ENCODE measurements at regions not wholly inside any gene's neighbourhood (a gene's known extent, or its start where the extent isn't known, plus 50 kb on each side); places are given as distances from the start of the nearest gene placed in this dataset.

- Histone ChIP-seq H3K27ac (ENCODE audit: insufficient read depth, low read depth, low read length) (no peak overlapping the region), H3K9ac (replicated peaks; ENCODE audit: extremely low read depth, insufficient read depth, low read length) (no peak overlapping the region), H3K79me2 (ENCODE audit: control insufficient read depth, insufficient read depth, low read length) (no peaks in the 10 kb centered on the region), H3K9me3 (replicated peaks; ENCODE audit: control insufficient read depth, insufficient read depth, low read length) (no peaks in the 10 kb centered on the region), H3K4me1 (ENCODE audit: control insufficient read depth, extremely low read depth, insufficient read depth, low read length) (no peaks in the 10 kb centered on the region), H3K36me3 (ENCODE audit: control insufficient read depth in 2 of 2, extremely low read depth in 1 of 2, insufficient read depth in 2 of 2, low read length in 2 of 2) (no peaks in the 10 kb centered on the region), H4K20me1 (replicated peaks; ENCODE audit: control insufficient read depth, extremely low read depth, insufficient read depth, low read length) (no peaks in the 10 kb centered on the region), H3K4me2 (ENCODE audit: insufficient read depth, low read length) (no peak overlapping the region), H3K9me1 (replicated peaks; ENCODE audit: control insufficient read depth, extremely low read depth, insufficient read depth, low read length) (no peaks in the 10 kb centered on the region), H2AFZ (ENCODE audit: low read depth, low read length) (no peak overlapping the region), H3K4me3 (replicated peaks in 1 of 3; ENCODE audit: insufficient read depth in 1 of 3, low read depth in 1 of 3, low read length in 3 of 3) (no peak overlapping the region), H3K27me3 (ENCODE audit: control insufficient read depth in 2 of 2, insufficient read depth in 2 of 2, low read length in 2 of 2) (peaks cover 0 to 3% of the 10 kb centered on the region in 2 experiments)
- intact Hi-C loops (cut with micrococcal nuclease) = no loop called here
- dilution Hi-C loops (cut with MboI; ENCODE audit: extremely low pct_ligation_motif_present, low sequenced_read_pairs) = no loop called here
- no peak for DNase-seq (ENCODE audit: low read depth, low spot score)
- no peak for FAIRE-seq
- POLR2A ChIA-PET = no interaction called here
- no TSS peak for BruUV-seq (replicated peaks)
- CTCF ChIA-PET = no interaction called here
- TF ChIP-seq EZH2 (IDR thresholded peaks at IDR 0.05; ENCODE audit: borderline replicate concordance, low read depth, low read length, severe bottlenecking) (no peak), FOS (IDR thresholded peaks at IDR 0.05; ENCODE audit: borderline replicate concordance, insufficient read depth, low read length) (no peak), GATA2 (IDR thresholded peaks at IDR 0.05; ENCODE audit: insufficient read depth, insufficient read length, low read depth, low read length) (no peak), POLR2A (IDR thresholded peaks at IDR 0.05; ENCODE audit: low read depth, low read length) (no peak), MAX (IDR thresholded peaks at IDR 0.05; ENCODE audit: insufficient read depth, insufficient read length) (no peak)
Measured at GRCh38 chr12:46100551-46101484, 110.4 kb upstream of the SCAF11 start.

DNA sequence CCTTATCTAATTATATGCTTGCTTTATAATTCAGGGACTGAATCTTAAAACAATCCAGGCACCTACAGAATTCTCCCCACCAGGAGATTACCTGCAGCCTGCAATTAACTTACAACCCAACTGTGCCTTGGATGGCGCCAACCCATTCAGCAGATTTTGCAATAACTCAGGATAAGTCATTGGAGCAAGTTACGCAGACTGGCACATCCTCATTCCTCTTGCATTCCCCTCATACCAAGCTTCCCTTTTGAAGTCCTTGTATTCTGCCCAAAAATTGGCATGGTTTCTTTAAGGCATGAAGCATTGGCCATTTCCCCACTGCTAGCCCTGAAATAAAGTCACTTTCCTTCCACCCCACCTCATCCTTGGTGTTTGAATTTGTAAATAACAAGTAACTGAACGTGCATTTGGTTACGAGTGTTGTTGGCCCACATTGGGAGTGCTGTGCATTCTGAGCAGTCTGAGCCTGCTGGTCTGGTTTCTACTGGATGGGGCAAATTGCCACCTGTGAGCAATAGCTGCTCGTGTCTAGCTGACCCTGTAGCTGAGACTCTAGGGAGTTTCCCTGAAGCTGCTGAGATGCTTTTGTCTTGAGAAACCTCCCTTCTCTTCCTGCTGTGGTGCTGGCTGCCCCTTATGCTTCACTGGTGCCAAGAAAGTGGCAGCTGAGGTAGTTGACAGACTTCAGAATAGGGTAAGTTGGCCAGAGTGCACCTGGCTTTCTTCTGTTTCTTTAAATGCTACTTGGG, 99.2 kb upstream of the SCAF11 start:
- no peaks in the 10 kb centered on the region for H3K9me1 ChIP-seq (replicated peaks; ENCODE audit: control insufficient read depth, extremely low read depth, insufficient read depth, low read length)
- BruUV-seq (replicated peaks) = no TSS peak
- no peak overlapping the region for H3K4me3 ChIP-seq (replicated peaks in 1 of 3; ENCODE audit: insufficient read depth in 1 of 3, low read depth in 1 of 3, low read length in 3 of 3)
- no peaks in the 10 kb centered on the region for H4K20me1 ChIP-seq (replicated peaks; ENCODE audit: control insufficient read depth, extremely low read depth, insufficient read depth, low read length)
- H3K4me2 ChIP-seq (ENCODE audit: insufficient read depth, low read length) = no peak overlapping the region
- TF ChIP-seq, protein P1, sequence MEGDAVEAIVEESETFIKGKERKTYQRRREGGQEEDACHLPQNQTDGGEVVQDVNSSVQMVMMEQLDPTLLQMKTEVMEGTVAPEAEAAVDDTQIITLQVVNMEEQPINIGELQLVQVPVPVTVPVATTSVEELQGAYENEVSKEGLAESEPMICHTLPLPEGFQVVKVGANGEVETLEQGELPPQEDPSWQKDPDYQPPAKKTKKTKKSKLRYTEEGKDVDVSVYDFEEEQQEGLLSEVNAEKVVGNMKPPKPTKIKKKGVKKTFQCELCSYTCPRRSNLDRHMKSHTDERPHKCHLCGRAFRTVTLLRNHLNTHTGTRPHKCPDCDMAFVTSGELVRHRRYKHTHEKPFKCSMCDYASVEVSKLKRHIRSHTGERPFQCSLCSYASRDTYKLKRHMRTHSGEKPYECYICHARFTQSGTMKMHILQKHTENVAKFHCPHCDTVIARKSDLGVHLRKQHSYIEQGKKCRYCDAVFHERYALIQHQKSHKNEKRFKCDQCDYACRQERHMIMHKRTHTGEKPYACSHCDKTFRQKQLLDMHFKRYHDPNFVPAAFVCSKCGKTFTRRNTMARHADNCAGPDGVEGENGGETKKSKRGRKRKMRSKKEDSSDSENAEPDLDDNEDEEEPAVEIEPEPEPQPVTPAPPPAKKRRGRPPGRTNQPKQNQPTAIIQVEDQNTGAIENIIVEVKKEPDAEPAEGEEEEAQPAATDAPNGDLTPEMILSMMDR (IDR thresholded peaks at IDR 0.05; ENCODE audit: extremely low read depth in 1 of 2, insufficient read depth in 1 of 2, low read depth in 1 of 2, low read length in 2 of 2) = no peak
- TF ChIP-seq POLR2A (IDR thresholded peaks at IDR 0.05; ENCODE audit: low read depth, low read length) (no peak), GATA2 (IDR thresholded peaks at IDR 0.05; ENCODE audit: insufficient read depth, insufficient read length, low read depth, low read length) (no peak), MAX (IDR thresholded peaks at IDR 0.05; ENCODE audit: insufficient read depth, insufficient read length) (no peak), MYC (IDR thresholded peaks at IDR 0.05; ENCODE audit: low read depth, low read length) (no peak), FOS (IDR thresholded peaks at IDR 0.05; ENCODE audit: borderline replicate concordance, insufficient read depth, low read length) (no peak), POLR2AphosphoS5 (IDR thresholded peaks at IDR 0.05; ENCODE audit: insufficient read depth, low read depth, low read length) (no peak), EZH2 (IDR thresholded peaks at IDR 0.05; ENCODE audit: borderline replicate concordance, low read depth, low read length, severe bottlenecking) (no peak), JUN (IDR thresholded peaks at IDR 0.05; ENCODE audit: borderline replicate concordance, insufficient read depth, insufficient read length, low read depth) (no peak)
- no peak for DNase-seq (ENCODE audit: low read depth, low spot score)
- H3K79me2 ChIP-seq (ENCODE audit: control insufficient read depth, insufficient read depth, low read length) = no peaks in the 10 kb centered on the region
- no peaks in the 10 kb centered on the region for H3K4me1 ChIP-seq (ENCODE audit: control insufficient read depth, extremely low read depth, insufficient read depth, low read length)
- H3K27ac ChIP-seq (ENCODE audit: insufficient read depth, low read depth, low read length) = no peak overlapping the region
- no peak overlapping the region for H2AFZ ChIP-seq (ENCODE audit: low read depth, low read length)
- no peaks in the 10 kb centered on the region for H3K9me3 ChIP-seq (replicated peaks; ENCODE audit: control insufficient read depth, insufficient read depth, low read length)
- H3K9ac ChIP-seq (replicated peaks; ENCODE audit: extremely low read depth, insufficient read depth, low read length) = no peak overlapping the region
- H3K36me3 ChIP-seq (ENCODE audit: control insufficient read depth in 2 of 2, extremely low read depth in 1 of 2, insufficient read depth in 2 of 2, low read length in 2 of 2) = no peaks in the 10 kb centered on the region
- ChIA-PET POLR2A (no interaction called here), CTCF (interaction anchor here (1.0 to 2.2 kb wide), 2 partner anchors 14 to 17 kb away, joined by 6 read pairs; no protein-coding TSS in a partner anchor)
- peaks cover 0 to 2% of the 10 kb centered on the region in 2 experiments for H3K27me3 ChIP-seq (ENCODE audit: control insufficient read depth in 2 of 2, insufficient read depth in 2 of 2, low read length in 2 of 2)
- dilution Hi-C loops (cut with MboI; ENCODE audit: extremely low pct_ligation_motif_present, low sequenced_read_pairs) = no loop called here
- no peak for FAIRE-seq
- intact Hi-C loops (cut with micrococcal nuclease) = no loop called here

Data from endothelial cell of umbilical vein (primary cell).